HCT116 (cell line): ENCODE measurements at regions not wholly inside any gene's neighbourhood (a gene's known extent, or its start where the extent isn't known, plus 50 kb on each side); places are given as distances from the start of the nearest gene placed in this dataset.

ENCODE experiments used
- ATAC-seq: fragments of 200-7000 bp; cut with Tn5 transposase; 2 replicates; pipeline ENCODE4 v1.9.1; 2020; ENCODE audit warnings: mild to moderate bottlenecking, moderate library complexity
- BruUV-seq: library from RNA; stranded (reverse); fragments of 400-500 nt; replicated peaks from 2 replicates; lab custom pipeline; 2021; lab: Mats Ljungman, UMichigan
- CTCF ChIA-PET: fragments of 300-600 bp; sonication (Branson Sonifier 250); formaldehyde crosslinking; loops from one replicate; lab custom pipeline; 2021; ENCODE audit warnings: antibody characterized with exemption; lab: Charles Lee
- POLR2A ChIA-PET: fragments of 300-600, 350-600 bp; sonication (Branson Sonifier 250); formaldehyde crosslinking; loops from one replicate; lab custom pipeline; 2021; ENCODE audit warnings: antibody characterized with exemption; lab: Charles Lee
- RAD21 ChIA-PET, 2 experiments: fragments of 300-600 bp; sonication (Branson Sonifier 250); formaldehyde crosslinking; loops; one replicate each; lab custom pipeline; 2023; ENCODE audit warnings: low total read pairs in 2 of 2; ENCODE audit not compliant: uncharacterized antibody in 2 of 2, unreplicated experiment in 2 of 2, low non-redundant PET in 1 of 2; lab: Charles Lee
- DNase-seq: peaks from one replicate; pipeline ENCODE4 v3.0.0-alpha.2; 2010; ENCODE audit warnings: low read depth, low spot score
- H2AFZ ChIP-seq: fragments of 200-600 bp; shearing (Covaris generic), sonication (generic); 2 replicates; pipeline ENCODE4 v1.6.1; 2017; ENCODE audit warnings: low read depth, mixed run types, mixed read lengths, antibody characterized with exemption, low read length; ENCODE audit not compliant: poor library complexity, severe bottlenecking
- H3K27ac ChIP-seq: 2 replicates; pipeline ENCODE4 v1.5.1; 2012; ENCODE audit warnings: low read depth, low read length
- H3K27me3 ChIP-seq: fragments of 200-600 bp; sonication (generic); 2 replicates; pipeline ENCODE4 v1.6.1; 2016; ENCODE audit warnings: mixed run types, low read length, mixed read lengths; ENCODE audit not compliant: insufficient read depth
- H3K36me3 ChIP-seq, 2 experiments: fragments of 200-500 bp in 1 of 2; fragments of 200-600 bp in 1 of 2; sonication (Bioruptor generic) in 1 of 2; sonication (generic) in 1 of 2; 2 replicates each; pipeline versions ENCODE4 v1.5.1 to v1.6.1; 2014 to 2016; ENCODE audit warnings: low read length in 2 of 2, inconsistent platforms in 1 of 2, mixed read lengths in 1 of 2, mixed run types in 1 of 2; ENCODE audit not compliant: insufficient read depth in 2 of 2, control insufficient read depth in 1 of 2
- H3K4me1 ChIP-seq, 2 experiments: fragments of 200-600 bp in 1 of 2; sonication (generic) in 1 of 2; 2 replicates each; pipeline versions ENCODE4 v1.5.1 to v1.6.1; 2012 to 2017; ENCODE audit warnings: low read length in 2 of 2, inconsistent platforms in 1 of 2, mild to moderate bottlenecking in 1 of 2, mixed read lengths in 1 of 2, mixed run types in 1 of 2, moderate library complexity in 1 of 2; ENCODE audit not compliant: insufficient read depth in 2 of 2, control insufficient read depth in 1 of 2
- H3K4me2 ChIP-seq: fragments of 200-600 bp; sonication (generic); 2 replicates; pipeline ENCODE4 v1.6.1; 2017; ENCODE audit warnings: mixed run types, low read length, mixed read lengths
- H3K4me3 ChIP-seq, 2 experiments: fragments of 200-600 bp in 1 of 2; sonication (generic) in 1 of 2; replicated peaks in 1 of 2; 2 replicates each; pipeline ENCODE4 v1.5.1; 2011 to 2016; ENCODE audit warnings: low read length in 2 of 2, control low read depth in 1 of 2, low read depth in 1 of 2, mild to moderate bottlenecking in 1 of 2, mixed read lengths in 1 of 2, mixed run types in 1 of 2
- H3K79me2 ChIP-seq: fragments of 200-600 bp; sonication (generic); 2 replicates; pipeline ENCODE4 v1.6.1; 2017; ENCODE audit warnings: mild to moderate bottlenecking, mixed run types, low read length, moderate library complexity, mixed read lengths; ENCODE audit not compliant: insufficient read depth
- H3K9ac ChIP-seq: fragments of 200-600 bp; sonication (generic); 2 replicates; pipeline ENCODE4 v1.6.1; 2016; ENCODE audit warnings: low read length, mixed read lengths
- H3K9me2 ChIP-seq: fragments of 200-600 bp; sonication (generic), shearing (Covaris generic); 2 replicates; pipeline ENCODE4 v1.6.1; 2017; ENCODE audit warnings: mixed run types, mild to moderate bottlenecking, moderate library complexity; ENCODE audit not compliant: insufficient read depth
- H3K9me3 ChIP-seq, 2 experiments: fragments of 200-500 bp in 1 of 2; fragments of 200-600 bp in 1 of 2; sonication (Bioruptor generic) in 1 of 2; sonication (generic) in 1 of 2; 2 replicates each; pipeline ENCODE4 v1.6.1; 2014 to 2017; ENCODE audit warnings: low read length in 2 of 2, mixed read lengths in 2 of 2, inconsistent platforms in 1 of 2, low read depth in 1 of 2, mild to moderate bottlenecking in 1 of 2, mixed run types in 1 of 2, moderate library complexity in 1 of 2; ENCODE audit not compliant: control insufficient read depth in 1 of 2, insufficient read depth in 1 of 2
- H4K20me1 ChIP-seq: fragments of 200-600 bp; sonication (generic), shearing (Covaris generic); 2 replicates; pipeline ENCODE4 v1.6.1; 2017; ENCODE audit warnings: mixed run types, mild to moderate bottlenecking, moderate library complexity; ENCODE audit not compliant: insufficient read depth
- CBX3 ChIP-seq: IDR thresholded peaks from 2 replicates; pipeline ENCODE4 v1.6.1; 2012; ENCODE audit warnings: low read depth
- EGR1 ChIP-seq: IDR thresholded peaks from 2 replicates; pipeline ENCODE4 v1.6.1; 2012; ENCODE audit warnings: low read depth
- EZH2 ChIP-seq: fragments of 200-600 bp; sonication (generic); IDR thresholded peaks from 2 replicates; pipeline ENCODE4 v1.6.1; 2017; ENCODE audit warnings: antibody characterized with exemption, mixed run types
- EZH2phosphoT487 ChIP-seq: fragments of 200-600 bp; IDR thresholded peaks from 2 replicates; pipeline ENCODE4 v1.6.1; 2018; ENCODE audit warnings: antibody characterized with exemption, borderline replicate concordance
- JUND ChIP-seq: IDR thresholded peaks from 2 replicates; pipeline ENCODE4 v1.6.1; 2012
- POLR2A ChIP-seq: IDR thresholded peaks from 2 replicates; pipeline ENCODE4 v1.7.0; 2011; ENCODE audit warnings: borderline replicate concordance; ENCODE audit not compliant: insufficient read depth, insufficient read length; ENCODE audit errors: extremely low read depth
- SIN3A ChIP-seq: IDR thresholded peaks from 2 replicates; pipeline ENCODE4 v1.6.1; 2012; ENCODE audit warnings: low read depth
- TCF7L2 ChIP-seq: IDR thresholded peaks from 2 replicates; pipeline ENCODE4 v1.7.0; 2011; ENCODE audit warnings: borderline replicate concordance, inconsistent platforms; ENCODE audit not compliant: insufficient read depth, insufficient read length; ENCODE audit errors: extremely low read depth
- ZFX ChIP-seq: fragments of 450-650 bp; IDR thresholded peaks from 2 replicates; pipeline ENCODE4 v1.6.1; 2017
- intact Hi-C: fragments of 100-400 bp; cut with micrococcal nuclease; formaldehyde crosslinking; loops from 2 replicates; pipeline ENCODE4 v1.10.0; 2022
- TF ChIP-seq, protein P1 (sequence below), 3 experiments: fragments of 200-600 bp in 1 of 3; sonication (generic) in 1 of 3; IDR thresholded peaks in 2 of 3; conservative IDR thresholded peaks in 1 of 3; 2 replicates each; pipeline ENCODE4 v1.5.1; 2012 to 2017; ENCODE audit warnings: low read depth in 2 of 3, low read length in 2 of 3, antibody characterized with exemption in 1 of 3, borderline replicate concordance in 1 of 3, control low read depth in 1 of 3, mild to moderate bottlenecking in 1 of 3, mixed read lengths in 1 of 3, mixed run types in 1 of 3, moderate library complexity in 1 of 3; ENCODE audit not compliant: insufficient read depth in 1 of 3
- TF ChIP-seq, protein P2 (sequence below): IDR thresholded peaks from 2 replicates; pipeline ENCODE4 v1.6.1; 2012; ENCODE audit warnings: low read depth
- TF ChIP-seq, protein P3 (sequence below): IDR thresholded peaks from 2 replicates; pipeline ENCODE4 v1.6.1; 2011; ENCODE audit warnings: mild to moderate bottlenecking, low read length, moderate library complexity; ENCODE audit not compliant: insufficient replicate concordance; ENCODE audit errors: extremely low read depth

DNA sequence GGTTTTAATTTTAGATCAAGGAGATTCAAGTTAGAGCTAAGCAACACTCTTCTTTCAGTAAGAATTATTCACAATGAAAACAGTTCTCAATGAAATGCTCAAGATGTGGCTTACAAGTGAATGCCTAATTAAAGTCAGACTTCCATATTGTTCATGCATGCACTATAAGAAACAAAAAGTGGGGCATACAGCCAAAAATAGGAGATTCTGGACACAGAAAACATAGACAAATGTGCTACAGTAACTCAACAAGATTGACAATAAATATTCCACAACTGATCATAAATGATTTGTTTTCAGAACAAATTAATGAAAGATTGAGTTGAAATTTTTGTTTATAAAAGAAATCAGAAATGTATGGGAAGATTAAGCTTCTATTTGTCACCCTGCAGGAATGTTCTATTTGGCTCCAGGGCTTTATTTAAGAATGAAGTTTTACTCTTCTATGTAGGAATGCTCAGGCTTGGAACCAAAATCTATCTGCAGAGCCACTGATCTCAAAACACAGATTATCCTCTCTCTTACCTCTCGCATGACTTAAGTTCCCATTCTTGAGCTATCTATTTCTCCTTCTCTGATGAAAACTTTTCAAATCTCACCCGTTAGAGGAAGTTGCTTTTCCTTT lies 89.0 kb upstream of the PIP4K2A start:
- no TSS peak for BruUV-seq
- H3K36me3 ChIP-seq = no peaks in the 10 kb centered on the region
- intact Hi-C loops = no loop called here
- H3K9me3 ChIP-seq = no peaks in the 10 kb centered on the region
- no peaks in the 10 kb centered on the region for H3K27me3 ChIP-seq
- no peaks in the 10 kb centered on the region for H3K79me2 ChIP-seq
- H4K20me1 ChIP-seq = no peaks in the 10 kb centered on the region
- no peaks in the 10 kb centered on the region for H3K9me2 ChIP-seq
- H3K4me3 ChIP-seq = no peak overlapping the region
- no peak overlapping the region for H3K9ac ChIP-seq
- RAD21 ChIA-PET = no interaction called here
- ATAC-seq = no peak
- DNase-seq = no peak
- CTCF ChIA-PET = no interaction called here
- no peak for TF ChIP-seq EGR1
- TF ChIP-seq POLR2A = no peak
- TF ChIP-seq, protein P1, sequence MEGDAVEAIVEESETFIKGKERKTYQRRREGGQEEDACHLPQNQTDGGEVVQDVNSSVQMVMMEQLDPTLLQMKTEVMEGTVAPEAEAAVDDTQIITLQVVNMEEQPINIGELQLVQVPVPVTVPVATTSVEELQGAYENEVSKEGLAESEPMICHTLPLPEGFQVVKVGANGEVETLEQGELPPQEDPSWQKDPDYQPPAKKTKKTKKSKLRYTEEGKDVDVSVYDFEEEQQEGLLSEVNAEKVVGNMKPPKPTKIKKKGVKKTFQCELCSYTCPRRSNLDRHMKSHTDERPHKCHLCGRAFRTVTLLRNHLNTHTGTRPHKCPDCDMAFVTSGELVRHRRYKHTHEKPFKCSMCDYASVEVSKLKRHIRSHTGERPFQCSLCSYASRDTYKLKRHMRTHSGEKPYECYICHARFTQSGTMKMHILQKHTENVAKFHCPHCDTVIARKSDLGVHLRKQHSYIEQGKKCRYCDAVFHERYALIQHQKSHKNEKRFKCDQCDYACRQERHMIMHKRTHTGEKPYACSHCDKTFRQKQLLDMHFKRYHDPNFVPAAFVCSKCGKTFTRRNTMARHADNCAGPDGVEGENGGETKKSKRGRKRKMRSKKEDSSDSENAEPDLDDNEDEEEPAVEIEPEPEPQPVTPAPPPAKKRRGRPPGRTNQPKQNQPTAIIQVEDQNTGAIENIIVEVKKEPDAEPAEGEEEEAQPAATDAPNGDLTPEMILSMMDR (IDR thresholded peaks at IDR 0.05 in 2 of 3, conservative IDR thresholded peaks at IDR 0.05 in 1 of 3; ENCODE audit: borderline replicate concordance in 1 of 3, insufficient read depth in 1 of 3, low read depth in 2 of 3, low read length in 2 of 3) = no peak
- no peak for TF ChIP-seq SIN3A
- TF ChIP-seq EZH2phosphoT487 = no peak
- TF ChIP-seq TCF7L2 = no peak
- no peak for TF ChIP-seq CBX3
- no peak for TF ChIP-seq EZH2
- no peak for TF ChIP-seq JUND
- TF ChIP-seq, protein P2, sequence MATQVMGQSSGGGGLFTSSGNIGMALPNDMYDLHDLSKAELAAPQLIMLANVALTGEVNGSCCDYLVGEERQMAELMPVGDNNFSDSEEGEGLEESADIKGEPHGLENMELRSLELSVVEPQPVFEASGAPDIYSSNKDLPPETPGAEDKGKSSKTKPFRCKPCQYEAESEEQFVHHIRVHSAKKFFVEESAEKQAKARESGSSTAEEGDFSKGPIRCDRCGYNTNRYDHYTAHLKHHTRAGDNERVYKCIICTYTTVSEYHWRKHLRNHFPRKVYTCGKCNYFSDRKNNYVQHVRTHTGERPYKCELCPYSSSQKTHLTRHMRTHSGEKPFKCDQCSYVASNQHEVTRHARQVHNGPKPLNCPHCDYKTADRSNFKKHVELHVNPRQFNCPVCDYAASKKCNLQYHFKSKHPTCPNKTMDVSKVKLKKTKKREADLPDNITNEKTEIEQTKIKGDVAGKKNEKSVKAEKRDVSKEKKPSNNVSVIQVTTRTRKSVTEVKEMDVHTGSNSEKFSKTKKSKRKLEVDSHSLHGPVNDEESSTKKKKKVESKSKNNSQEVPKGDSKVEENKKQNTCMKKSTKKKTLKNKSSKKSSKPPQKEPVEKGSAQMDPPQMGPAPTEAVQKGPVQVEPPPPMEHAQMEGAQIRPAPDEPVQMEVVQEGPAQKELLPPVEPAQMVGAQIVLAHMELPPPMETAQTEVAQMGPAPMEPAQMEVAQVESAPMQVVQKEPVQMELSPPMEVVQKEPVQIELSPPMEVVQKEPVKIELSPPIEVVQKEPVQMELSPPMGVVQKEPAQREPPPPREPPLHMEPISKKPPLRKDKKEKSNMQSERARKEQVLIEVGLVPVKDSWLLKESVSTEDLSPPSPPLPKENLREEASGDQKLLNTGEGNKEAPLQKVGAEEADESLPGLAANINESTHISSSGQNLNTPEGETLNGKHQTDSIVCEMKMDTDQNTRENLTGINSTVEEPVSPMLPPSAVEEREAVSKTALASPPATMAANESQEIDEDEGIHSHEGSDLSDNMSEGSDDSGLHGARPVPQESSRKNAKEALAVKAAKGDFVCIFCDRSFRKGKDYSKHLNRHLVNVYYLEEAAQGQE = no peak
- TF ChIP-seq, protein P3, sequence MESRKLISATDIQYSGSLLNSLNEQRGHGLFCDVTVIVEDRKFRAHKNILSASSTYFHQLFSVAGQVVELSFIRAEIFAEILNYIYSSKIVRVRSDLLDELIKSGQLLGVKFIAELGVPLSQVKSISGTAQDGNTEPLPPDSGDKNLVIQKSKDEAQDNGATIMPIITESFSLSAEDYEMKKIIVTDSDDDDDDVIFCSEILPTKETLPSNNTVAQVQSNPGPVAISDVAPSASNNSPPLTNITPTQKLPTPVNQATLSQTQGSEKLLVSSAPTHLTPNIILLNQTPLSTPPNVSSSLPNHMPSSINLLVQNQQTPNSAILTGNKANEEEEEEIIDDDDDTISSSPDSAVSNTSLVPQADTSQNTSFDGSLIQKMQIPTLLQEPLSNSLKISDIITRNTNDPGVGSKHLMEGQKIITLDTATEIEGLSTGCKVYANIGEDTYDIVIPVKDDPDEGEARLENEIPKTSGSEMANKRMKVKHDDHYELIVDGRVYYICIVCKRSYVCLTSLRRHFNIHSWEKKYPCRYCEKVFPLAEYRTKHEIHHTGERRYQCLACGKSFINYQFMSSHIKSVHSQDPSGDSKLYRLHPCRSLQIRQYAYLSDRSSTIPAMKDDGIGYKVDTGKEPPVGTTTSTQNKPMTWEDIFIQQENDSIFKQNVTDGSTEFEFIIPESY = no peak
- TF ChIP-seq ZFX = no peak
- POLR2A ChIA-PET = no interaction called here
- H2AFZ ChIP-seq = no peak overlapping the region
- no peak overlapping the region for H3K4me2 ChIP-seq
- H3K4me1 ChIP-seq = no peaks in the 10 kb centered on the region
- no peak overlapping the region for H3K27ac ChIP-seq
